Right lobe of liver (tissue), 6 donors: ENCODE measurements at regions not wholly inside any gene's neighbourhood (a gene's known extent, or its start where the extent isn't known, plus 50 kb on each side); places are given as distances from the start of the nearest gene placed in this dataset.
"Not testable (repeated sequence)": the region's sequence is repeated elsewhere in the genome, so short reads cannot be mapped to it uniquely, and the experiment has no call there.

Source experiments
- ATAC-seq, 4 donors: fragments of 200-7000 bp; cut with Tn5 transposase; one replicate each; pipeline ENCODE4 v1.9.1; 2020; ENCODE audit warnings: mild to moderate bottlenecking in 4 of 4, moderate library complexity in 4 of 4
- DNase-seq, 3 donors: peaks; one replicate each; pipeline ENCODE4 v3.0.0-alpha.2; 2020
- H3K27ac ChIP-seq, 3 donors: fragments of 200-600 bp; one replicate each; pipeline ENCODE4 v1.8.0; 2022
- H3K27me3 ChIP-seq, 2 donors: fragments of 200-600 bp; one replicate each; pipeline ENCODE4 v1.8.0; 2022
- H3K36me3 ChIP-seq, 4 donors: fragments of 200-600 bp; sonication (generic) in 1 of 4; one replicate each; pipeline versions ENCODE4 v1.5.1 to v1.8.0; 2017 to 2022; ENCODE audit warnings: control low read depth in 1 of 4
- H3K4me1 ChIP-seq, 4 donors: fragments of 200-600 bp; sonication (generic) in 1 of 4; one replicate each; pipeline versions ENCODE4 v1.5.1 to v1.8.0; 2017 to 2022; ENCODE audit warnings: control low read depth in 1 of 4
- H3K4me3 ChIP-seq, 3 donors: fragments of 200-600 bp; one replicate each; pipeline ENCODE4 v1.8.0; 2022
- H3K9me3 ChIP-seq, 4 donors: fragments of 200-600 bp; sonication (generic) in 1 of 4; one replicate each; pipeline versions ENCODE4 v1.5.1 to v1.8.0; 2017 to 2022; ENCODE audit warnings: control low read depth in 1 of 4
- POLR2A ChIP-seq: fragments of 450-650 bp; IDR thresholded peaks from one replicate; pipeline ENCODE4 v1.6.1; 2017; ENCODE audit warnings: antibody characterized with exemption, mild to moderate bottlenecking
- WGBS: methylation state at CpG from one replicate; pipeline ENCODE4 v1.1.6; 2018; ENCODE audit warnings: low coverage, low lambda C conversion rate; ENCODE audit not compliant: insufficient coverage; ENCODE audit errors: missing lambda C conversion rate; 5-methylcytosine and 5-hydroxymethylcytosine counted together
- intact Hi-C, 2 donors: fragments of 100-400 bp; cut with DNase I; formaldehyde crosslinking; loops; one replicate each; pipeline versions ENCODE4 v1.11.2 to v1.14.1; 2022
- TF ChIP-seq, protein P1 (sequence below), 4 donors: fragments of 200-600 bp in 3 of 4; fragments of 450-650 bp in 1 of 4; IDR thresholded peaks; one replicate each; pipeline versions ENCODE4 v1.5.1 to v1.8.0; 2016 to 2022; ENCODE audit warnings: antibody characterized with exemption in 4 of 4, mild to moderate bottlenecking in 2 of 4
- donor health status: DM: no; HTN: yes; CAD: no.
- donor health status: DM: no; HTN: no; CAD: no.
- donor health status: DM: no; HTN: no; CAD: no.
- donor health status: DM: no; HTN: yes; CAD: no.
- donor health status: DM: no; HTN: yes; CAD: no.

DNA sequence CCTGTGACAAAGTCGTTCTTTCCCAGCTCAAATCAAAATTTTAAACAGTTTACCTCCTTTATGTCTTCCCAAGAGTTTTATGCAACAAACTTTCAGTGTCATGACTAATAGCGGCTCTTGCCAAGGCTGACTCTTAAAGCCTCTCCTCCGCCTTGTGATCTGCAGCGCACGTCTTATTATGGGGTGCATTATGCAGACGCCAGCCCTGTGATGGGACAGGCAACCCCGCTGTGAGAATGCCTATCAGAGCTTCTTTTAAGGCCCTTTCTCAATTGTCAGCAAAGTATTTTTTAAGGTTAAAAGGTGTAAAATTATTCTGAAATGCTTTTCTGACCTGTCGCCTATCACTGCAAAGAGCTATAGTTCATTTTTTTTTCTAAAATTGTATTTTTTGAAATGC is 152.8 kb downstream of the SOX1 start:
- Histone ChIP-seq H3K4me1 (no peaks in the 10 kb centered on the region), H3K4me3 (no peak overlapping the region), H3K9me3 (no peaks in the 10 kb centered on the region), H3K27ac (no peak overlapping the region), H3K36me3 (no peaks in the 10 kb centered on the region), H3K27me3 (no peaks in the 10 kb centered on the region)
- TF ChIP-seq, protein P1, sequence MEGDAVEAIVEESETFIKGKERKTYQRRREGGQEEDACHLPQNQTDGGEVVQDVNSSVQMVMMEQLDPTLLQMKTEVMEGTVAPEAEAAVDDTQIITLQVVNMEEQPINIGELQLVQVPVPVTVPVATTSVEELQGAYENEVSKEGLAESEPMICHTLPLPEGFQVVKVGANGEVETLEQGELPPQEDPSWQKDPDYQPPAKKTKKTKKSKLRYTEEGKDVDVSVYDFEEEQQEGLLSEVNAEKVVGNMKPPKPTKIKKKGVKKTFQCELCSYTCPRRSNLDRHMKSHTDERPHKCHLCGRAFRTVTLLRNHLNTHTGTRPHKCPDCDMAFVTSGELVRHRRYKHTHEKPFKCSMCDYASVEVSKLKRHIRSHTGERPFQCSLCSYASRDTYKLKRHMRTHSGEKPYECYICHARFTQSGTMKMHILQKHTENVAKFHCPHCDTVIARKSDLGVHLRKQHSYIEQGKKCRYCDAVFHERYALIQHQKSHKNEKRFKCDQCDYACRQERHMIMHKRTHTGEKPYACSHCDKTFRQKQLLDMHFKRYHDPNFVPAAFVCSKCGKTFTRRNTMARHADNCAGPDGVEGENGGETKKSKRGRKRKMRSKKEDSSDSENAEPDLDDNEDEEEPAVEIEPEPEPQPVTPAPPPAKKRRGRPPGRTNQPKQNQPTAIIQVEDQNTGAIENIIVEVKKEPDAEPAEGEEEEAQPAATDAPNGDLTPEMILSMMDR (IDR thresholded peaks at IDR 0.05) = no peak
- no peak for TF ChIP-seq POLR2A
- intact Hi-C loops = no loop called here
- WGBS = 86% methylated on average over 8 of the region's 8 CpGs
- DNase-seq (no peak), ATAC-seq (no peak)

DNA sequence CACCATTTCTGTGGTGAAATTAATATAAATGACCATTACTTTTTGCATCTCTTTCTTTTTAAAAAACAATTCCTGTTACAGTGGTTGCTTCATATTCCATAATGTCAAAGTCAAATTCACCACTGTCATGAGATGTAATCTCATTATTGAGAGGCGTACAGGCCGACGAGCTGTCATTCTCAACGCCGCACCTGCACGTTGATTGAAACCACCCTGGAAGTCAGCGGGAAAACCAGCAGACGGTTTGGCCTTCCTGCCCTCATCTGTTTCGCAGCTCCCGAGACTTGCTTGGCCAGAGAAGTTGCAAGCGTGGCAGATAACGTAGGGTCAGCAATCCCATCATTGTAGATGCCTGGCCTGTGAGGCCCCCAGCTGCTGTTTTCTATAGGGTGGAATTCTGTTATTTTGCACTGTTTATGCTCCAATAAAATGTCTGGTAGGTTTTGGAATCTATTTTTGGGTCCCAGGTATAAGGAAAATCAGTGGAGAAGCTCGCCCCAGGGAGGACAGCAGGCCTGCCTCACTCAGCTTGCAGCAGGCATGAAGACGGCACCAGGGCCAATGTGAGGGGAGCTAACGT is 153.4 kb downstream of the SOX1 start:
- no peak overlapping the region for H3K27ac ChIP-seq
- WGBS = 91% methylated on average over 14 of the region's 15 CpGs
- intact Hi-C loops = no loop called here
- TF ChIP-seq, protein P1 (IDR thresholded peaks at IDR 0.05) = no peak
- TF ChIP-seq POLR2A = no peak
- H3K36me3 ChIP-seq = no peaks in the 10 kb centered on the region
- no peaks in the 10 kb centered on the region for H3K4me1 ChIP-seq
- H3K4me3 ChIP-seq = no peak overlapping the region
- H3K9me3 ChIP-seq = no peaks in the 10 kb centered on the region
- ATAC-seq = no peak
- DNase-seq = no peak
- no peaks in the 10 kb centered on the region for H3K27me3 ChIP-seq

DNA sequence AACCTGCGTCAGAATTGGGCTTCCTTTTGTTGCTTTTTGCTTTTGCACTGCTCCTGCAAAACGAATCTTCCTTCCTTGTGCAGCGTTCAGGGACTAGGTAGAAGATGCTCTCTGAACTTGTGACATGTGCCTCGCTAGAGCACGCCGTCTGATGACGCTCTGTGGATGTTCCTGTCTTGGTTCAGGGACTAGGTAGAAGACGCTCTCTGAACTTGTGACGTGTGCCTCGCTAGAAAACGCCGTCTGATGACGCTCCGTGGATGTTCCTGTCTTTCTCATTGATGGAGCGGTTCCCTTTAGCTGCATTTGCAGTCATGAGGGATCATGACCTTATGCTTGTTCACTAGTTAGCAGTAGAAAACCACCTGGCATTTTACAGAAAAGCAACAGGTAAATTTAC is 154.0 kb downstream of the SOX1 start:
- no peaks in the 10 kb centered on the region for H3K4me1 ChIP-seq
- intact Hi-C loops = no loop called here
- H3K9me3 ChIP-seq = no peaks in the 10 kb centered on the region
- WGBS = 84% methylated on average over 9 of the region's 15 CpGs
- no peak for TF ChIP-seq POLR2A
- TF ChIP-seq, protein P1 (IDR thresholded peaks at IDR 0.05) = no peak
- ATAC-seq (no peak), DNase-seq (no peak)
- no peak overlapping the region for H3K27ac ChIP-seq
- H3K27me3 ChIP-seq = no peaks in the 10 kb centered on the region
- no peak overlapping the region for H3K4me3 ChIP-seq
- H3K36me3 ChIP-seq = no peaks in the 10 kb centered on the region

DNA sequence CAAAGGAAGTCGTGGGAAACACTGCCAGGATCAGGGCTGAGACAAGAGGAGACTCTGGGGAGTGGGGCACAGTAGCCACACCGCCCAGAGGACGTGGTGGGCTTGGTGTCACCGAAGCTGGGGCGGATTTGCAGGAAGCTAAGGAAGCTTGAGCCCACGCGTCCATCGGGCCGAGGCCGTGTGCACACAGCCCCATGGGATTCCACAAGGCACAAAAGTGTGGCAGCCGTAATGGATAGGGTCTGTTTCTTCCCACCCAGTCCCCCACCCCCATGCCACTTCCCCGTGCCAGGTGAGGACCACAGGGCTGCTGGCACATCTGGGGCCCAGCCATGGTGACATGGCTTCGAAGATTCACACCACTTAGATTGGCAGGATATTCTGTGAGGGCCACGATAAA is 153.2 kb upstream of the SPACA7 start:
- DNase-seq (no peak), ATAC-seq (no peak)
- H3K27me3 ChIP-seq = no peaks in the 10 kb centered on the region
- no peak overlapping the region for H3K27ac ChIP-seq
- no peaks in the 10 kb centered on the region for H3K36me3 ChIP-seq
- 78% methylated on average over 3 of the region's 14 CpGs for WGBS
- no peak overlapping the region for H3K4me3 ChIP-seq
- no peaks in the 10 kb centered on the region for H3K4me1 ChIP-seq
- TF ChIP-seq, protein P1 (IDR thresholded peaks at IDR 0.05) = no peak
- TF ChIP-seq POLR2A = no peak
- intact Hi-C loops = no loop called here
- H3K9me3 ChIP-seq = no peaks in the 10 kb centered on the region

DNA sequence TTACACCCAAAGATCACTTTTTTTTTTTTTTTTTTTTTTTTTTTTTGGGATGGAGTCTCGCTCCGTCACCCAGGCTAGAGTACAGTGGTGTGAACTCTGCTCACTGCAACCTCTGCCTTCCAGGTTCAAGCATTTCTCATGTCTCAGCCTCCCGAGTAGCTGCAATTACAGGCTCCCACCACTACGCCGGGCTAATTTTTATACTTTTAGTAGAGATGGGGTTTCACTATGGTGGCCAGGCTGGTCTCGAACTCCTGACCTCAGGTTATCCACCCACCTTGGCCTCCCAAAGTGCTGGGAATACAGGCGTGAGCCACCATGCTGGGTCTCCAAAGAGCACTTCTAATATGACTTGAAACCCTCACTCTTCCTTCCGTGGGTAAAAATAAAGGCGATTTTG is 152.2 kb upstream of the SPACA7 start:
- DNase-seq, H3K36me3 ChIP-seq, H3K4me3 ChIP-seq, H3K9me3 ChIP-seq, intact Hi-C loops, H3K4me1 ChIP-seq, ATAC-seq, H3K27me3 ChIP-seq, H3K27ac ChIP-seq: not testable (repeated sequence)
- TF ChIP-seq, protein P1 (IDR thresholded peaks at IDR 0.05) = peak in 1 of 4 donors; percentile 7
- 66% methylated on average over 7 of the region's 9 CpGs for WGBS
